ENCODE measurements at regions not wholly inside any gene's neighbourhood (a gene's known extent, or its start where the extent isn't known, plus 50 kb on each side); places are given as distances from the start of the nearest gene placed in this dataset.

DNA sequence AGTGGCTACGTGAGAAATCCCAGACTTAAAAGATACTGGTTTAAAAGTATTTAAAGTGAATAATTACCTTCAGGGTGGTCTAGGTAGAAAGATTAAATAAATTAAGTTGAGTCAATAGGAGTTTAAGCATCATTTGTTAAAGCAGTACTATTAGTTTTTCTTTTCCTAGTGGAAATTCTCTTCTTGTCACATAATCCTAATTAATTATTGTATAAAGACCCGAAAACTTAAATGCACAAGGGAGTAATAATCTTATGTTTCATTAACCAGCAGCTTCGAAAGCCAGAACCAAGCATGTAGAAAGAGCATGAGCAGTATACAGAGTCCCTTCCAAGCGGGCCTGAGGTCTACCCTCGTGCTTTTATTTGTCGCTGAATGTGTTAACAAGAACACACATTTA is 90.2 kb upstream of the SKOR2 start:
- no peak for DNase-seq (ENCODE audit: low read depth in 2 of 2)

DNA sequence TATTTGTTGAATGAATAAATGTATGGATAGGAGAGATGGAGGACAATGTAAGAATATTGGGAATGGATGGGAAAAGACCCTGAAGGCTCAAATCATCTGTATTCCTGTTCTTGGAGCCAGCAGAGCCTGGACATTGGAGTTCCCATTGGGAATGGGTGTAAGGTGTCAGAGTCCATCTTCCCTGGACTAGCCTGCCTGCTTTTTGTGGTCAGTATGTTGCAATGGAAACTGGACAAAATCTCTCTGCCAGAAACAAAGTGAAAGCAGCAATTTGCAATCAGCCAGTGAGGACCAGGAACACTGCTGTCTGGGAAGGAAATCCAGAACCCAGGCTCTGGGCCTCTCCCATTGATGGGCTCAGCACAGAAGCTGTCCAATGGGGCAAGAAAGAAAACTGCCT is 83.5 kb upstream of the SKOR2 start:
- DNase-seq (ENCODE audit: low read depth in 2 of 2), result no peak

DNA sequence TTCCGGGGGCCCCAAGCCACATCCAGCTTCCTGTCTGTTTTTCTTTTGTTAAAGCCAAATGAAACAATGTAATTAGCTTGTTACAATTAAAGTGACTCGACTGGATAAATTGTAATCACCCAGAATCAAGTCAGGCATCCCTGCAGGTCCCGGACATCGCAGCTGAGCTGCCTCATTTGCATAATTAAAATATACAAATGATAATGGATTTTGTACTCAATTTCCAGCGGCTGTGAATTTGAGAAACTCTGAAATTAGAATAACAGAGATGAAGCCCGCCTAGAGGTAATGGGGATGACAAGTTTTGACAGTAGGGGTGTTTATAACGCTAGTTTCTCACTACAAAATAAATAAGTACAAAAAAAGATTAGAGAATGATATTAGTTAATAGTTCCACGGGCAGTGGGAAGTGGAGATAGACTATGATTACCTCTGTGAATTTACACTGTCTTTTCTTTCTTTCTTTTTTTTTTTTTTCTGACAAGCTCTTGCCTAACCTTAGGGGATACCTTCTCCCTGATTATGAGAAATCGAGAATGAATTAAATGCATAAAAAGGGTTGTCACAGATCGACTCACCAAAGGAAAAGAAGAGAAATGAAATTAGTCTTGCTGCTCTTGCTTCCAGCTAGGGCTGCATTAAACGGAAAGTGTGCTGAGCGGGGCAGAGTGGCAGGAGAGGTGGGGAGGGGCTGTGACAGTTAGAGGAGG is 82.6 kb upstream of the SKOR2 start:
- DNase-seq (ENCODE audit: low read depth in 2 of 2), result no peak

DNA sequence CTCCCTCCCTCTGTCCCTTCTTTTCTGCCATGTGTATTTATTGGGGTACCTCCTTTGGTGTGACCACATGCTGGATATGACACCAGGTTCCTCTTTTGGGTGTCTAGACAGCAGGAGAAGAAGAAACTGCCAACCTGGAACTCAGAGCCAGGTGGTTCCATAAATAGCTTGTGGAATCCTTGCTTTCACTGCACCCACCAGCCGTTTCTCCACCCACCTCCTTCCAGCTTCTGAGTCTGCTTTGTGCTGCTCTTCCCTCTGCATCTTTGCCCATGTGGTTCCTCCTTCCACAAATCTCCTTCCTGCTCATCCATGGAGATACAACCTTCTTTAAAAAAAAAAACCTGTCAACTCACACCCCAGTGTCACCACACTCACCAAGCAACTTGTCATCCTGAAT is 80.2 kb upstream of the SKOR2 start:
- DNase-seq (ENCODE audit: low read depth in 2 of 2), result no peak

DNA sequence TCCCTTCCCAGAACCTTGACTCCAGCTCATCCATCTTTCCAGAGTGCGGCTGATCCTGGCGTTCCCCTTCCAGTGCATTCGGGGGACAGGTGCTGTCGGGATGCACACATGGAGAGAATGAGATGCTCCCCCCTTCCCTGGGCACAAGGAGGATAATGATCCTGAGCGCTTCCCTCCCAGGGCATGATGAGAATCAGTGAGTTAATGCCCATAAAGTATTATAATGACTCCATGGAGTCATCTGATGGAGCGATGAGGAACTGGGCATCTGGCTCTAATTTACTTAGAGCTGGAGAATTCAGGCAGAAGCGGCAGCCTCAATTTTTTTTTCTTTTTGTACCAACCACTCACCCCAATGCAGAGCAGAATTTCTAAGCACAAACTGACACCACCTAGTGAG is 79.6 kb upstream of the SKOR2 start:
- no peak for DNase-seq (ENCODE audit: low read depth in 2 of 2)

DNA sequence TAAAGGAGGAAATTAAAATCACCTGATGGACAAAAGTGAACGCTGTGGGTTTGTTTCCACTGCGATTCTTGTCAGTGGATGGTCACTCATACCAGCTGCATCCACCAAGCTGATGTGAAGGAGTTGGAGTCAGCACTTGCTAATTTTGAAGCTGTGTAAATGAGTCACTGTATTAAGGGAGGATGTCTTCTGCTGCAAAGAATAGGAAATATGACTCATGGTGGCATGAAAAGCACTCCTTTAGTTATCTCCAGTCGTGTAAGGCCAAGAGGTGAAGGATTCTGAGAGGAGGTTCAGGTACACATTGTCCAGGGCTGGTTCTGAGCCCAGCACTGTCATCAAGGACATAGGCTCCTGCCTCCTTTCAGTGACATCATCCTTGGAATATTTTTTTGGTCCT is 71.7 kb upstream of the SKOR2 start:
- DNase-seq (ENCODE audit: low read depth in 2 of 2), result peak in 1 of 2 donors; percentile 67

DNA sequence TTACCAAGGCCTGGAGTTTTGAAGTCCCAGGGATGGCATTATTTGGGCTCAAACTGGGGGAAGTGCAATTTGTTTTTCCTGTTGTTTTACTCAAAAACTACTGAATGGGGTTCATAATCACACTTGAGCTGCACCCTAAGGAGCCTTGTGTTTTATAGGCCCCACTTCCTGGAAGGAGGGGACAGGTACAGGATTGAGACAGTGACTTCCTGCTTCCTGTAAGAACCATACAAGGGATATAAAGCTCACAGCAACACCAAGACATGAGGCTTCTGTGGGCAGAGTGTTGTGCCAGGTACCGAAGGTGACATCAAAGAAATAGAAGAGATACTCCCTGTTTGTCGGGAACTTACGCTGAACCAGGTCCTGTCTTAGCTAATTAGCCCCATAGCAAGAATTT is 70.4 kb upstream of the SKOR2 start:
- no peak for DNase-seq (ENCODE audit: low read depth in 2 of 2)

DNA sequence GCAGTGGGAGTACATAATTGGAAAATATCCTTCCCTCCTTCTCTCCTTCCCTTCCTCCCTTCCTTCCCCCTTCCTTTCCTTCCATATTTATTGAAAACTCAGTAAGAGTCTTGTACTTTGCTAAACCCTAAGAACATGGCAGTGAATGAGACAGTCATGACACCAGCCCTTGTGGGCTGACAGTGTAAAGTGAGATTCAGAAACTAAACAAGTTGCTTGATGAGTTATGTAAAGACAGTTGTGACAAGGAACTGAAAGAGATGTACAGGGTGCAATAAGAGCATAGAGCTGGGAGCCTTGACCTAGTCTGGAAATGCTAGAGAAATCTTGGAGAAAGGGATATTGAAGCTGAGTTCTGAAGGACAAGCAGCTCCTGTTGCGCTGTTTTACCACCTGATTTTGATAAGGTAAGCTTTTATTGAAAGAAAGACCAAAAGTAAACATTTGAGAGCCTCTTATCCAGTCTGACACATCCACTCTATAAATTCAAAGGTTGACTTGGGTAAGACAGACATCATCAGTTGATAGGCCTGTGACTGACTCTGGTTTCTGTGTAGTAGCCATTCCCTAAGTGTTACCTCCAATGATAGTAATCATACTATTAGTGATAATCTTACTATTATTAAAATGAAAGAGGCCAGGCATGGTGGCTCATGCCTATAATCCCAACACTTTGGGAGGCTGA is 66.5 kb upstream of the SKOR2 start:
- no peak for DNase-seq (ENCODE audit: low read depth in 2 of 2)

DNA sequence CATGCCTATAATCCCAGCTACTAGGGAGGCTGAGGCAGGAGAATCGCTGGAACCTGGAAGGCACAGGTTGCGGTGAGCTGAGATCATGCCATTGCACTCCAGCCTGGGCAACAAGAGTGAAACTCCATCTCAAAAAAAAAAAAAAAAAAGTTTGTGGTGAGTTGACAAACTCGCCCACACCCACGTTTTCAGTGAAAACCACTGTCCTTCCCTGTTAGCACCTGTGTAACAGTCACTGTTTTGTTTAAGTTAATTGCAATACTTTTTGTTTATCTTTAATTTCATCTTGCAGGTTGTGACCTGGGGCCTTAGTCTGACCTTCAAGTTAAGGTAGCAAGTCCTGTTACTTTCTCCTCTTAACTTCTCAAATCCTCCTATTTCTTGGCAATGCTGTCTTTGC is 65.5 kb upstream of the SKOR2 start:
- no peak for DNase-seq (ENCODE audit: low read depth in 2 of 2)

DNA sequence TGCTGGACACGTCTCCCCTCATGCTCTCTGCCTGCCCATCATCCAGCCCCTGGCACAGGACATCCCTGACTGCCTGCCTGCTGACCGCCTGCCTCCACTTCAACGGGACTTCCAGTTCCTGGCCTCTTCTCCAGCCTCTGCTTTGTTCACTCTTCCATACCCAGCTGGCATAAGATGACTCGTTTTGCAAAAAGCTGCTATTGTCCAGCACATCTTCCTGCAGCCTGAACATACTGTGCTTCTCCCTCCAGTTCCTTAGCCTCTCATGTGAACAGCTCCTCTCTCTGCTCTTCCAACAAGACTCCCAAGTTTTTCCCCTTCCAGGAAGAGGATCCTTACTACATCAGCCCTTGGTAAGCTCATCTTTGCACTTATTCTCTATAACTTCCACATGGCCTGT is 62.4 kb upstream of the SKOR2 start:
- no peak for DNase-seq (ENCODE audit: low read depth in 2 of 2)

DNA sequence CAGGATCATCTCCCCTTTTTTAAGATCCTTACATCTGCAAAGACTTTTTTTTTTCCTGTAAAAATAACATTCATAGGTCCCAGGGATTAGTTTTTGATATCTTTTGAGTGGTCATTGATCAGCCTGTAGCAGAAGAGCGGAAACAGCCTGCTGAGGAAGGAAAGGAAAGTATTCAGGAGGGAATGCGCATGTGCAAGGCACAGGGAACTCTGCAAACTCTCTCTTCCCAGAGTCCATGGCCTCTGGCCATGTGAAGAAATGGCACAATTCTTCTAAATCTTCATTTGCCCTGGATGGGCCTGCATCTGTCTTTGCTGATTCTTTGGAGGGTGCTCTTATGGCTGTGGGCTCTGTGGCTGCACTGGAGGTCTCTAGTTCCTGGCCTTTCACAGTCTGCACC is 60.1 kb upstream of the SKOR2 start:
- no peak for DNase-seq (ENCODE audit: low read depth in 2 of 2)
